ENCODE measurements at regions not wholly inside any gene's neighbourhood (a gene's known extent, or its start where the extent isn't known, plus 50 kb on each side); places are given as distances from the start of the nearest gene placed in this dataset.

DNA sequence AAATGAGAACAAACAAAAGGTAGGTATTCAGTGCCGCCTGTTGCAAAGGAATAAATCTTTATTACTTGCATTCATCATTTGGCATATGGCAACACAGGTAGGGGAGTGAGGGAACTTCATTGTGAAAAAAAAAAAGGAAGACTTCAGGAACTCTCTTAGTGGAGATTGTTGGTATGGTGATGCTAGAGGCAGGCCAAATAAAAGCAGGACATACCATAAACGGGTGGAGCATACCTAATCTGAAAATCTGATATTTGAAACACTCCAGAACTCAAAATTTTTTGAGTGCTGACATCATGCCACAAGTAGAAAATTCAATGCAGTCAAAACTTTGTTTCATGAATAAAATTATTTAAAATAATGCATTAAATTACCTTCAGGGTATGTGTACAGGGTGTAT is 425.8 kb upstream of the SYT4 start:
- TF ChIP-seq POLR2AphosphoS5 (IDR thresholded peaks at IDR 0.05) (no peak), POLR2A (IDR thresholded peaks at IDR 0.05) (no peak)
